GM23248 (cell line): ENCODE measurements at regions not wholly inside any gene's neighbourhood (a gene's known extent, or its start where the extent isn't known, plus 50 kb on each side); places are given as distances from the start of the nearest gene placed in this dataset.
"Not testable (repeated sequence)": the region's sequence is repeated elsewhere in the genome, so short reads cannot be mapped to it uniquely, and the experiment has no call there.

Experiments used
- DNase-seq: peaks from one replicate; pipeline ENCODE4 v3.0.0-alpha.2; 2015
- H2AFZ ChIP-seq: fragments of 200-600 bp; sonication (generic); 2 replicates; pipeline ENCODE4 v1.6.1; 2016; ENCODE audit warnings: antibody characterized with exemption
- H3F3A ChIP-seq: fragments of 200-600 bp; sonication (generic); 2 replicates; pipeline ENCODE4 v1.6.1; 2016; ENCODE audit warnings: mild to moderate bottlenecking, antibody characterized with exemption, mixed run types; ENCODE audit not compliant: insufficient read depth
- H3K27ac ChIP-seq: fragments of 200-600 bp; sonication (generic); 2 replicates; pipeline ENCODE4 v1.5.1; 2016; ENCODE audit warnings: mild to moderate bottlenecking
- H3K27me3 ChIP-seq: fragments of 200-600 bp; sonication (generic); replicated peaks from 2 replicates; pipeline ENCODE4 v1.6.1; 2016; ENCODE audit warnings: mild to moderate bottlenecking; ENCODE audit not compliant: insufficient read depth
- H3K36me3 ChIP-seq: fragments of 200-600 bp; sonication (generic); 2 replicates; pipeline ENCODE4 v1.6.1; 2016; ENCODE audit warnings: low read depth, mild to moderate bottlenecking
- H3K4me1 ChIP-seq: fragments of 200-600 bp; sonication (generic); 2 replicates; pipeline ENCODE4 v1.6.1; 2016; ENCODE audit warnings: mild to moderate bottlenecking; ENCODE audit not compliant: insufficient read depth
- H3K4me2 ChIP-seq: fragments of 200-600 bp; sonication (generic); one replicate; pipeline ENCODE4 v1.6.1; 2016; ENCODE audit warnings: mild to moderate bottlenecking; ENCODE audit not compliant: unreplicated experiment
- H3K4me3 ChIP-seq: fragments of 200-600 bp; sonication (generic); 2 replicates; pipeline ENCODE4 v1.5.1; 2016; ENCODE audit warnings: mild to moderate bottlenecking
- H3K79me2 ChIP-seq: fragments of 200-600 bp; sonication (generic); 2 replicates; pipeline ENCODE4 v1.6.1; 2016; ENCODE audit warnings: mild to moderate bottlenecking; ENCODE audit not compliant: insufficient read depth
- H3K9ac ChIP-seq: fragments of 200-600 bp; sonication (generic); 2 replicates; pipeline ENCODE4 v1.6.1; 2016; ENCODE audit warnings: mild to moderate bottlenecking
- H3K9me2 ChIP-seq: fragments of 200-600 bp; sonication (generic); 2 replicates; pipeline ENCODE4 v1.6.1; 2016; ENCODE audit warnings: mixed run types, mild to moderate bottlenecking, moderate library complexity; ENCODE audit not compliant: insufficient read depth
- H3K9me3 ChIP-seq: fragments of 200-600 bp; sonication (generic); one replicate; pipeline ENCODE4 v1.6.1; 2017; ENCODE audit warnings: low read depth
- H4K20me1 ChIP-seq: fragments of 200-600 bp; sonication (generic); 2 replicates; pipeline ENCODE4 v1.6.0; 2016; ENCODE audit not compliant: insufficient read depth
- EZH2 ChIP-seq: fragments of 200-600 bp; sonication (generic); IDR thresholded peaks from 2 replicates; pipeline ENCODE4 v1.6.1; 2018; ENCODE audit warnings: antibody characterized with exemption, mild to moderate bottlenecking; ENCODE audit not compliant: insufficient read depth, poor library complexity, severe bottlenecking
- EZH2phosphoT487 ChIP-seq: fragments of 200-600 bp; sonication (generic); IDR thresholded peaks from 2 replicates; pipeline ENCODE4 v1.6.1; 2018; ENCODE audit warnings: antibody characterized with exemption, moderate library complexity, mild to moderate bottlenecking, low read depth; ENCODE audit not compliant: insufficient read depth
- WGBS, 2 experiments: methylation state at CpG; one replicate each; pipeline ENCODE4 v1.1.6; 2015 to 2017; ENCODE audit warnings: low lambda C conversion rate in 2 of 2, low coverage in 1 of 2; ENCODE audit errors: missing lambda C conversion rate in 2 of 2; 5-methylcytosine and 5-hydroxymethylcytosine counted together
- in situ Hi-C: fragments of 300-500 bp; cut with MboI; formaldehyde crosslinking; loops from 2 replicates; pipeline ENCODE4 v1.15.0; 2020

DNA sequence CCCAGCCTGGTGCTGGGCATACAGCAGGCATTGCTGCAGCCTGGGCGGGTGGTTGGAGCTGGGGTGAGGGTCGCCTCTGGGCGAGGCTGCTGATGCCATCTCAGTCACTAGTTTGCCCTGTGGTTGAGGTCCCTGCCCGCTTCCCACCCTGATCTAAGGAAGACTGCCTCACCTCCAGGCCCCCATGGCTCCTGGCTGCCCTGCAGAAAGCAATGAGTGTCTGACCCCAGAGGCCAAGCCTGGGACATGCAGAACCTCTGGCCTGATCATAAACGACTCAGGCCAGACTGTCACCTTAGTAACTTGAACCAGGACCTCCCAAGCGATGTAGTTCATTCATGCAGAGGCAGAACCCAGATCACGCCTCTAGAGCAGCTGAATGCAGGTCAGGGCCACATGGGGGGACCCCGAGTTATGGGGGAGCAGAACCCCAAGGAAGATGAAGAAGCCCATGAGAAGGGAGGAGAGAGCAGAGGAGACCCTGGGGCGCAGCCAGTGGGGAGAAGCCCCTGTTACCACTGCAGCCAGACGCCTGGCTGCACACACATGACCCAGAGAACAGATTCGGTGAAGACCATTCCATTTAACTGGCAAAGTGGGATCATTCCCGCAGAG lies 213.9 kb downstream of the TBC1D2B start:
- H4K20me1 ChIP-seq = no peaks in the 10 kb centered on the region
- WGBS, 2 experiments = 49 to 51% methylated on average over 12 of the region's 12 CpGs
- no peaks in the 10 kb centered on the region for H3K9me2 ChIP-seq
- no peaks in the 10 kb centered on the region for H3K79me2 ChIP-seq
- H3K4me2 ChIP-seq = no peak overlapping the region
- no peak overlapping the region for H2AFZ ChIP-seq
- no peaks in the 10 kb centered on the region for H3F3A ChIP-seq
- H3K36me3 ChIP-seq = no peaks in the 10 kb centered on the region
- DNase-seq = no peak
- TF ChIP-seq EZH2 (no peak), EZH2phosphoT487 (no peak)
- in situ Hi-C loops = no loop called here
- no peak overlapping the region for H3K4me3 ChIP-seq
- no peaks in the 10 kb centered on the region for H3K4me1 ChIP-seq
- peaks cover 3% of the 10 kb centered on the region; the same call in 1 of the 2 replicates for H3K27me3 ChIP-seq
- no peak overlapping the region for H3K9ac ChIP-seq
- no peaks in the 10 kb centered on the region for H3K9me3 ChIP-seq
- no peak overlapping the region for H3K27ac ChIP-seq

DNA sequence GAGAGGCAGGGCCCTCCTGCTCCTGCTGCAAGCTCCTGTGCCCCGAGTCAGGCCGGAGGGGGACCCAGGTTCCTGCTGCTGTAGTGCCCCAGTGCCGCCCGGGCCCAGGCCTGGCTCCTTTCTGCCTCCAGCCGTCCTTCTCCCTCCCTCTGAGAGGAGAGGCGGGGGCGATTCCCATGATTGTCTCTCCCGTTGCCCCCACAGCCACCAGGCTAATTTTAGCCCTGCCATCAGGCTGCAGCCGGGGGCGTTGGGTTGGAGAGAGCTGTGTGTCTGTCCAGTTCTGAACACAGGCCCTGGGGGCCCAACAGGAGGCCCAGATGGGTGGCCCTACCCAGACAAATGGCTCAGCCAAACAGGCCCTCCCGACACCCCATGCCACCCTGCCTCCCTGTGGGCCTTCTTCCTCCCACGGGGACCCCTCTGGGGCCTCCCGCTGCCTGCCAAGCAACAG lies 214.8 kb downstream of the TBC1D2B start:
- H3F3A ChIP-seq = no peaks in the 10 kb centered on the region
- WGBS, 2 experiments = 55 to 64% methylated on average over 11 to 13 of the region's 13 CpGs
- no peaks in the 10 kb centered on the region for H4K20me1 ChIP-seq
- H3K4me1 ChIP-seq = no peaks in the 10 kb centered on the region
- H3K9me3 ChIP-seq = no peaks in the 10 kb centered on the region
- no peak overlapping the region for H3K4me3 ChIP-seq
- H3K27me3 ChIP-seq = peaks cover 9% of the 10 kb centered on the region; the same call in 1 of the 2 replicates
- no peaks in the 10 kb centered on the region for H3K9me2 ChIP-seq
- no peak overlapping the region for H3K27ac ChIP-seq
- in situ Hi-C loops = no loop called here
- no peaks in the 10 kb centered on the region for H3K79me2 ChIP-seq
- no peaks in the 10 kb centered on the region for H3K36me3 ChIP-seq
- H3K4me2 ChIP-seq = no peak overlapping the region
- TF ChIP-seq EZH2 (no peak), EZH2phosphoT487 (no peak)
- no peak overlapping the region for H2AFZ ChIP-seq
- no peak for DNase-seq
- H3K9ac ChIP-seq = no peak overlapping the region

DNA sequence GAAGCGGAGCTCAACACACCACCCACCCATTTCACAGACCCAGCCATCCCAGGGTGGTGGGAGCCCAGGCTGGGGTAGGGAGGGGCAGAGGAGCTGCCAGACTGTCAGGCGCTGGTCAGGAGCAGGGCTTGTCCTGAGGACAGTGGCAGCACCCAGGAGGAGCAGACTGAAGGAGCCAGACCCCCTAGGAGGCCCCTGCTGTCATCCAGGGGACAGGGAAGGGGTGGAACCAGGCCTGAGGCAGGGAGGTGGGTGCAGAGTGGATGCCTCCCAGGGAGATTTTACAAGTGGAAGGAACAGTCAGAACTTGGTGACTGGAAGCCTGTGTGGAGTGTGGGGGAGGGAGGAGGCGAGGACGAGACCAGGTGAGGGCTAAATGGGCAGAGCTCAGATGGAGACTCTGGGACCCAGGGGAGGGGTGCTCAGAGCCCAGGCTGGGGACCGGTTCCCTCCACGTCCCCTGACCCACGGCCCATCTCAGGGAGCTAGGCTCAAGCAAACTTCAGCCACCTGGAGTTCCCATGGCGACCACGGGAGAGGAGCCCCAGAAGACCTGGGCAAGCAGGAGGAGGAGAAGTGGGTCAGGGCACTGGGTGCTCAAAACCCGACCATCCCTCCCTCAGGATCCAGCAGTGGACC lies 215.4 kb downstream of the TBC1D2B start:
- H4K20me1 ChIP-seq, H2AFZ ChIP-seq, H3F3A ChIP-seq, H3K4me3 ChIP-seq, H3K9me2 ChIP-seq, H3K4me1 ChIP-seq, in situ Hi-C loops, H3K27ac ChIP-seq, H3K4me2 ChIP-seq, H3K79me2 ChIP-seq, DNase-seq, H3K9me3 ChIP-seq, H3K9ac ChIP-seq, H3K36me3 ChIP-seq: not testable (repeated sequence)
- WGBS, 2 experiments = 39 to 42% methylated on average over 9 to 10 of the region's 10 CpGs
- H3K27me3 ChIP-seq = peaks cover 14% of the 10 kb centered on the region; the same call in 1 of the 2 replicates

- H4K20me1 ChIP-seq = no peaks in the 10 kb centered on the region
- H3K27me3 ChIP-seq = peaks cover 21% of the 10 kb centered on the region
- H3K4me3 ChIP-seq = no peak overlapping the region
- no peaks in the 10 kb centered on the region for H3K9me2 ChIP-seq
- no peak overlapping the region for H2AFZ ChIP-seq
- no peak for DNase-seq
- H3K4me2 ChIP-seq = no peak overlapping the region
- H3K4me1 ChIP-seq = no peaks in the 10 kb centered on the region
- no peaks in the 10 kb centered on the region for H3K79me2 ChIP-seq
- in situ Hi-C loops = no loop called here
- no peak overlapping the region for H3K9ac ChIP-seq
- WGBS, 2 experiments = 73 to 80% methylated on average over 8 to 10 of the region's 10 CpGs
- H3K36me3 ChIP-seq = no peaks in the 10 kb centered on the region
- TF ChIP-seq EZH2 (no peak), EZH2phosphoT487 (no peak)
- H3K27ac ChIP-seq = no peak overlapping the region
- no peaks in the 10 kb centered on the region for H3K9me3 ChIP-seq
- no peaks in the 10 kb centered on the region for H3F3A ChIP-seq
These were observed 217.3 kb downstream of the TBC1D2B start for GRCh38 chr15:77860071-77860691.
